Osteocyte (in vitro differentiated cells): ENCODE measurements at regions not wholly inside any gene's neighbourhood (a gene's known extent, or its start where the extent isn't known, plus 50 kb on each side); places are given as distances from the start of the nearest gene placed in this dataset.

Source experiments
- DNase-seq: peaks from one replicate; pipeline ENCODE4 v3.0.0; 2021; ENCODE audit warnings: mixed read lengths; ENCODE audit not compliant: unreplicated experiment; ENCODE audit errors: extremely low spot score
- H3K27ac Mint-ChIP-seq: one replicate; pipeline ENCODE4 v1.8.0; 2021; ENCODE audit warnings: mild to moderate bottlenecking, mixed read lengths; ENCODE audit not compliant: unreplicated experiment
- H3K27me3 Mint-ChIP-seq: one replicate; pipeline ENCODE4 v1.8.0; 2021; ENCODE audit warnings: mixed read lengths; ENCODE audit not compliant: unreplicated experiment
- H3K36me3 Mint-ChIP-seq: one replicate; pipeline ENCODE4 v1.8.0; 2021; ENCODE audit warnings: mixed read lengths; ENCODE audit not compliant: unreplicated experiment
- H3K4me1 Mint-ChIP-seq: one replicate; pipeline ENCODE4 v1.8.0; 2021; ENCODE audit warnings: mixed read lengths; ENCODE audit not compliant: unreplicated experiment
- H3K4me3 Mint-ChIP-seq: one replicate; pipeline ENCODE4 v1.8.0; 2021; ENCODE audit warnings: mild to moderate bottlenecking, moderate library complexity, mixed read lengths; ENCODE audit not compliant: unreplicated experiment
- H3K9me3 Mint-ChIP-seq: one replicate; pipeline ENCODE4 v1.8.0; 2021; ENCODE audit warnings: mixed read lengths; ENCODE audit not compliant: unreplicated experiment
- CTCF ChIP-seq: fragments of 200-600 bp; sonication (generic); IDR thresholded peaks from 2 replicates; pipeline ENCODE4 v1.5.0; 2021; ENCODE audit warnings: antibody characterized with exemption, mild to moderate bottlenecking, moderate library complexity

DNA sequence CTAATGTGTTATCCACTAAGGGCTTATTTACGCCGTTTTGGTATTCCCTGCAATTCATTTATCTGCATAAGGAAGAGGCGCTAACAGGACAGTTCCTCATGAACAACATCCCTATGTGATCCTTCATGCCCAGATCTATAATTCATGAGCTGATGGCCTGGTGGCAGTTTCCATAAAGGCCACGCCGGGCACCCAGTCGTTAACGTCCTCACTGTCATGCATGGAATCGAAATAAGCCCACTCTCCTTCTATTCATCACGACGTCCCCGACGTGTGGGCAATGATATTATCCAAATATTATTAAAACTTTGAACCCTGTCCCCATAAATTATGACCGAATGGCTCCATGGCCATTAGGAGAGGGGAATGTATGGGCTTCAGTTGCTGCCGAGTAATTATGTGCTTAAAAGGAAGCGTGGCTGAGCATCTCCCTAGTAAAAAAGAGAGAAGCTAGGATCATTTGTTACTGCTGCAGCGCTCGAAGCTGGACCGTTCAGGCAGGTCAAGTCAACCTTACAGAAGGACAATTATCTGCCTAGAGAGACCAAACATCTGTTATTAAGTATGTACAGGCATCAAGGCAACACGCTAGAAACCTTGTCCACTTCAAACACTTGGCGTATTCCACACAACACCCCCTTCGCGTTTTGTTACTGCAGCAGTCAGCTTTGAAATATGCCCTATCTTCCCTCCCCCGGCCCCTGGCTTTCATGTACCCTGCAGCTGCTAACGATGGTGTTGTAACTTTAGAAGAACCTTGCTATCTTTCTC, 94.0 kb upstream of the SALL1 start:
- Mint-ChIP-seq H3K4me1 (no peaks in the 10 kb centered on the region), H3K9me3 (peaks cover 16% of the 10 kb centered on the region), H3K27me3 (no peaks in the 10 kb centered on the region), H3K27ac (no peak overlapping the region), H3K4me3 (no peak overlapping the region), H3K36me3 (no peaks in the 10 kb centered on the region)
- no peak for TF ChIP-seq CTCF
- no peak for DNase-seq

- H3K36me3 Mint-ChIP-seq = no peaks in the 10 kb centered on the region
- no peak for DNase-seq
- peaks cover 16% of the 10 kb centered on the region for H3K9me3 Mint-ChIP-seq
- no peaks in the 10 kb centered on the region for H3K27me3 Mint-ChIP-seq
- no peak for TF ChIP-seq CTCF
- no peak overlapping the region for H3K27ac Mint-ChIP-seq
- H3K4me3 Mint-ChIP-seq = no peak overlapping the region
- H3K4me1 Mint-ChIP-seq = no peaks in the 10 kb centered on the region
Measured at GRCh38 chr16:51243936-51244436, 92.9 kb upstream of the SALL1 start.

DNA sequence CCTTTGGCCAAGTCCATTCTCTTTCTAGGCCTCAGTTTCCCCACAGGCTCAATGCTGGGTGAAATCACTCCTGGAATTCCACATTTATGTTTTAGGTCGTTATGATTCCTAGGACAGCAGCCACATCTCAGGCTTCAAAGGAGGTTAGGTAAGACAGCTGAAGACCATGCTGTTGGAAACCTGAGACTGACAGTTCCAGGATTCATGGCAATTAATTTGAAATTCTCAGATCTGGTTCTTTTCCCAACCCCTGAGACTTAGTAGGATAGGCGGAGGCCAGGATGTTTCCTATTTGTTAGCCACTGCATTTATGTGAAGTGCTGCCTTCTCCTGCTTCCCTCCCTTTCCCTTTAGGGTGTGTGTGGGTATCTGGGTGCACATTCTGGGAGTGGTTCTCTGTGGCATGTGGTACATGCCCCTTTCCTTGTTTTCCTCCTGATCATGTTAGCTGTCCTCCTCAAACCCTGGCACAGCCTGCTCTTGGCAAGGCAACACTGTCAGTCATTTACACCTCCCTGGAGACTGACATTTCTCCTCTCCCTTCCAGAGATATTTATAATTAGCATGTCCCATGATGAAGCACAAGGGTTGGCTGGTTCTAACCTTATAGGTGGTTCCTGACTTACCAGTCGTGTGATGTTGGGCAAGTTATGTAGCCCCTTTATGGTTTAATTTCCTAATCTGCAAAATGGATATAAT, 91.4 kb upstream of the SALL1 start:
- no peak overlapping the region for H3K4me3 Mint-ChIP-seq
- peaks cover 16% of the 10 kb centered on the region for H3K9me3 Mint-ChIP-seq
- no peak overlapping the region for H3K27ac Mint-ChIP-seq
- no peaks in the 10 kb centered on the region for H3K27me3 Mint-ChIP-seq
- DNase-seq = no peak
- H3K4me1 Mint-ChIP-seq = no peaks in the 10 kb centered on the region
- no peaks in the 10 kb centered on the region for H3K36me3 Mint-ChIP-seq
- TF ChIP-seq CTCF = no peak

DNA sequence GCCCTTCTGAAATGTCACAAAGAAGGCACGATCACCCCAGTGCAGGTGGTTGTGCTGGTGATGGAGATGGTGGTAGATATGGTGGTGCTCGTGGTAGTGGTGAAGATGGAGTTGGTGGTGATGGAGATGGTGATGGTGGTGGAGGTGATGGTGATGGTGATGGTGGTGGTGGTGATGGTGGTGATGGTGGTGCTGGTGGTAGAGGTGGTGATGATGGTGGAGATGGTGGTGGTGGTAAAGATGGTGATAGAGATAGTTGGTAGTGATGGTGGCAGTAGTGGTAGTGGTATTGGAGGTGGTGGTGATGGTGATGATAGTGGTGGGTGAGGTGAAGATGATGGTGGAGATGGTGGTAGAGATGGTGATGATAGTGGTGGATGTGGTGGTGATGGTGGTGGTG, 88.1 kb upstream of the SALL1 start:
- no peak overlapping the region for H3K4me3 Mint-ChIP-seq
- H3K27ac Mint-ChIP-seq = no peak overlapping the region
- peaks cover 8% of the 10 kb centered on the region for H3K9me3 Mint-ChIP-seq
- DNase-seq = no peak
- H3K4me1 Mint-ChIP-seq = no peaks in the 10 kb centered on the region
- no peaks in the 10 kb centered on the region for H3K27me3 Mint-ChIP-seq
- H3K36me3 Mint-ChIP-seq = no peaks in the 10 kb centered on the region
- no peak for TF ChIP-seq CTCF

DNA sequence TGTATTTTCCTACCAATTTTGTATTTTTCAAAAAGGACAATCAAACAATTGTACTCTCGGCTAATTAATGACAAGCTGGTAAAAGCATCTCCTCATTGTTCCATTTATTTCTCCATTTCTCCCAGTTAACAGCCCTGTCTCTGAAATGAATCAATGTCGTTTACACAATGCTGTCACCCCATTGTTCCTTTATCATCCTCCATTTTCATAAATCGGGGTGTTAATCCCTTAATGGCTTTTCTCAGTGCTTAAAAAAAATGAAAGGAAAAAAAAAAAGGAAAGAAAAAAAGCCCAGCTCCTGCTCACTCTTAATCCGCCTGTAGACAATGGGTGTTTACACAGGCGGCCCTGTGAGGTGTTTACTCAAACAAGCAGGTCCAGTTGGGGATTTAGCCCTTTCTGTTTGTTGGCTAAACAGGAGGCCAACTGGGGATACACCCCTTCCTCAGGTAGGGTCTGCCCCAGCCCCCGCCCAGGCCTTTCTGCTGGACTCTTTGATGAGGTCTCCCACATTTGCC, 86.8 kb upstream of the SALL1 start:
- Mint-ChIP-seq H3K9me3 (peaks cover 8% of the 10 kb centered on the region), H3K27me3 (no peaks in the 10 kb centered on the region), H3K4me3 (no peak overlapping the region), H3K36me3 (no peaks in the 10 kb centered on the region), H3K27ac (no peak overlapping the region), H3K4me1 (no peaks in the 10 kb centered on the region)
- no peak for TF ChIP-seq CTCF
- no peak for DNase-seq
